ENCODE measurements at regions not wholly inside any gene's neighbourhood (a gene's known extent, or its start where the extent isn't known, plus 50 kb on each side); places are given as distances from the start of the nearest gene placed in this dataset.

DNA sequence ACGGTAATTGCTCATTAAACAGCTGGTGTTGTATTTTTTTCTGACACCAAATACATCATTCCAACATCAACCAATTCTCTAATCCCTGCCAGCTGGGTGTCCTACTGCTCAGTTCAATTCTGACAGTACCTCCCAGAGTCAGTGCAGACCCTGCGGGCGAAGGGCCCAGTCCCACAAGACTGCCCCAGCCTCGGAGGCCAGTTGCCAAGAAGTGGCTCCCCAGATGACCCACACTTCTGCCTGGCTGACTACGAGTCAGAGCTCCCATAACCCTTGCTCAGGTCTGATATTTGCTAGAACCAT is 147.2 kb downstream of the CTTN start:
- 32 to 51% (median 32%) methylated on average over 5 of the region's 5 CpGs for WGBS, 3 donors
- H3K27me3 ChIP-seq (ENCODE audit: insufficient read depth in 3 of 3, low read length in 2 of 3), result peaks cover 0 to 58% (median 16%) of the 10 kb centered on the region in 3 donors
- no peak overlapping the region for H3K4me3 ChIP-seq
- H3K9me3 ChIP-seq, result no peaks in the 10 kb centered on the region
- intact Hi-C loops (cut with DNase I), result no loop called here
- no peak overlapping the region for H3K27ac ChIP-seq
- TF ChIP-seq, protein P1, sequence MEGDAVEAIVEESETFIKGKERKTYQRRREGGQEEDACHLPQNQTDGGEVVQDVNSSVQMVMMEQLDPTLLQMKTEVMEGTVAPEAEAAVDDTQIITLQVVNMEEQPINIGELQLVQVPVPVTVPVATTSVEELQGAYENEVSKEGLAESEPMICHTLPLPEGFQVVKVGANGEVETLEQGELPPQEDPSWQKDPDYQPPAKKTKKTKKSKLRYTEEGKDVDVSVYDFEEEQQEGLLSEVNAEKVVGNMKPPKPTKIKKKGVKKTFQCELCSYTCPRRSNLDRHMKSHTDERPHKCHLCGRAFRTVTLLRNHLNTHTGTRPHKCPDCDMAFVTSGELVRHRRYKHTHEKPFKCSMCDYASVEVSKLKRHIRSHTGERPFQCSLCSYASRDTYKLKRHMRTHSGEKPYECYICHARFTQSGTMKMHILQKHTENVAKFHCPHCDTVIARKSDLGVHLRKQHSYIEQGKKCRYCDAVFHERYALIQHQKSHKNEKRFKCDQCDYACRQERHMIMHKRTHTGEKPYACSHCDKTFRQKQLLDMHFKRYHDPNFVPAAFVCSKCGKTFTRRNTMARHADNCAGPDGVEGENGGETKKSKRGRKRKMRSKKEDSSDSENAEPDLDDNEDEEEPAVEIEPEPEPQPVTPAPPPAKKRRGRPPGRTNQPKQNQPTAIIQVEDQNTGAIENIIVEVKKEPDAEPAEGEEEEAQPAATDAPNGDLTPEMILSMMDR (IDR thresholded peaks at IDR 0.05), result no peak
- no peak for ATAC-seq
- no peaks in the 10 kb centered on the region for H3K36me3 ChIP-seq (ENCODE audit: insufficient read depth in 1 of 2, low read depth in 1 of 2)
- no peaks in the 10 kb centered on the region for H3K4me1 ChIP-seq
- no peak for DNase-seq

DNA sequence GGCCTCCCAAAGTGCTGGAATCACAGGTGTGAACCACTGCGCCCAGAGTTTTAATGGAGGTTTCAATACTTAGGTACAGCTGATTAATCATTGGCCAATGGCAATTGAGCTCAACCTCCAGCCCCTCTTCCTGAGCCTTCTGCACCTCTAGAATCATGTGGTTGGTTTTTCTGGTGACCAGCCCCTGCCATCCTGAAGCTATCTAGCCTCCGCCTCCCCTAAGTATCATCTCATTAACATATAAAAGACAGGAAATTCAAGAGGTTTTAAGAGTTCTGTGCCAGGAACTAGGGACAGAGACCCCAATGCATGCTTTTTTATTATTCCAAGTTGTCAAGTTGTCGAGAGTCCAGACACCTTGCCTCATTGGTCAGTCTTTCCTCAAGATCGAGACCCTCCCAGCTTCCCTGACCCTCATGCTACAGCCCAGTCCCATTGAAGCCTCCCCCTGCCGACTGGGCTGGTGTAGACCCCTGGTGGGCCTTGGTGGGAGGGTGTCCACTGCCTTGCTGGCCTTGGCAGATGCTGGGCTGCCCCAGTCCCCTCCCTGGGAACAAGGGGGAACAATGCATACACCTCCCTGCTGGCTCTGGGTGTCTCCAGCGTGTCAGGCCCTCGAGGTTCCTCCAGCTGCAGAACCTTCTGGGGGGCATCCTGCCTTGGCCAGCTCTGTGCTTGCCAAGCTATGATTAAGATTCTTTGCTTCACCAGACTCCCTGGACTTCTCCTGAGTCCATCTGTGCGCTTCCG is 148.0 kb downstream of the CTTN start:
- intact Hi-C loops (cut with DNase I), result no loop called here
- peak in 1 of 2 donors; percentile 28 for DNase-seq

DNA sequence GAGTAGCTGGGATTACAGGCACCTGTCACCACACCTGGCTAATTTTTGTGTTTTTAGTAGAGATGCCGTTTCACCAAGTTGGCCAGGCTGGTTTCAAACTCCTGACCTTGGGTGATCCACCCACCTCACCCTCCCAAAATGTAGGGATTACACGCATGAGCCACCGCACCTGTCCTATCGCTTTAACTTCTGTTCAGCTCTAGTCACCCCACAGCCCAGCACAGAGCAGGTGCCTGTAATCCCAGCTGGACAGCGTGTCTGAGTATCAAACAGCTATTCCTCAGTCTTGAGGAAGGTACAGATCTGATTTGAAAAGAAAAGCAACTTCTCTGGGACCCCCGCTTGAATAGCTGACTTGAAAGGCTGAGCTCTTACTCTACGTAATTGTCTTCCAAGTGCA is 149.1 kb downstream of the CTTN start:
- intact Hi-C loops (cut with DNase I), result no loop called here
- Histone ChIP-seq H3K27ac (no peak overlapping the region), H3K36me3 (ENCODE audit: insufficient read depth in 1 of 2, low read depth in 1 of 2) (no peaks in the 10 kb centered on the region), H3K4me1 (no peaks in the 10 kb centered on the region), H3K4me3 (no peak overlapping the region), H3K27me3 (ENCODE audit: insufficient read depth in 3 of 3, low read length in 2 of 3) (peaks cover 0 to 58% (median 17%) of the 10 kb centered on the region in 3 donors), H3K9me3 (no peaks in the 10 kb centered on the region)
- WGBS, 3 donors, result 30 to 35% (median 32%) methylated on average over 7 of the region's 7 CpGs
- DNase-seq (no peak), ATAC-seq (no peak)
- TF ChIP-seq, protein P1 (IDR thresholded peaks at IDR 0.05), result no peak

More for the DNA sequence above, 148.0 kb downstream of the CTTN start:
- no peak overlapping the region for H3K27ac ChIP-seq
- no peak overlapping the region for H3K4me3 ChIP-seq
- no peaks in the 10 kb centered on the region for H3K36me3 ChIP-seq (ENCODE audit: insufficient read depth in 1 of 2, low read depth in 1 of 2)
- H3K9me3 ChIP-seq, result no peaks in the 10 kb centered on the region
- H3K27me3 ChIP-seq (ENCODE audit: insufficient read depth in 3 of 3, low read length in 2 of 3), result peaks cover 0 to 58% (median 17%) of the 10 kb centered on the region in 3 donors
- no peak for ATAC-seq
- TF ChIP-seq, protein P1 (IDR thresholded peaks at IDR 0.05), result no peak
- H3K4me1 ChIP-seq, result no peaks in the 10 kb centered on the region
- WGBS, 3 donors, result 69 to 73% (median 69%) methylated on average over 9 of the region's 9 CpGs

DNA sequence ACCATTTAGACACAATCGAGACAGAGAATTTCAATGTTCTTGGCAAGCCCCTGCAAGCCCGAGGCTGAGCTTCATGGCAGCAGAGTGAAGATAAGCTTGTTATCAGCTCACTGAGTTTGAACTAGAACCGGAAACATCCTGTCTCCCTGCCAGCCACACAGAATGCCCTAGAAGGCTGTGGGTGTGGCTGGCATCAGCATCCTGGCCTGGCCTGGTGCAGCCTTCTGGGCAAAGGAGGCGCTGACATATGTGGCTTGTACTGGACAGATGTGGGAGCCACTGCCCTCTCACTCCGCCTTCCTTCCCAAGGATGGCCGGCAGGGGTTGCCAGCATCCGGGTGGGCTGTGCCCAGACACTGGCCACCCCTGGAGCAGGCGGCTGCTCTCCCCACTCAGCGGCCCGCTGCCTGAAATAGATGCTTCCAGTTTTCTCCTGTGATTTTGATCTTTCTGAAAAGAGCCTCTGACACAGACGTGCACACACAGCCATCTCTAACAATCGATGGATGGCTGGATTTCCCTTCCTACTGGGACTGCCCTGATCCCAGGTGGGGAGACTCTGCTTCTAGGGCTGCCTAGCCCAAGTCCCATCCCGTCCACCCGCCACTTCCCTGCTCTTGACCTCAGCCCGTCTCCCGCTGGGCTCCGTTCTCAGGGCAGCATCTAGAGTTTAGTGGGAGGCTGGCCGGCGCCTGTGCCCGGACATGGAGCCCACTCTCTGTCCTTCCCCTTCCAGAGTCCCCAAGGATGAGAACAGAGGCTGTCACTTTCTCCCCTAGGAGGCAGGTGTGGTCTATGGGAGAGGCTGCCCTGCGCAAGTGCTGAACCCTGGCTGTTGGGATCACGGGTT is 149.7 kb downstream of the CTTN start:
- intact Hi-C loops (cut with DNase I), result no loop called here
- no peaks in the 10 kb centered on the region for H3K36me3 ChIP-seq (ENCODE audit: insufficient read depth in 1 of 2, low read depth in 1 of 2)
- 42 to 53% (median 44%) methylated on average over 22 of the region's 22 CpGs for WGBS, 3 donors
- no peaks in the 10 kb centered on the region for H3K4me1 ChIP-seq
- H3K27me3 ChIP-seq (ENCODE audit: insufficient read depth in 3 of 3, low read length in 2 of 3), result peaks cover 0 to 58% (median 17%) of the 10 kb centered on the region in 3 donors
- DNase-seq (peak in 1 of 2 donors; percentile 39), ATAC-seq (no peak)
- TF ChIP-seq, protein P1 (IDR thresholded peaks at IDR 0.05), result no peak
- H3K27ac ChIP-seq, result no peak overlapping the region
- H3K4me3 ChIP-seq, result no peak overlapping the region
- no peaks in the 10 kb centered on the region for H3K9me3 ChIP-seq
